ENCODE measurements at regions not wholly inside any gene's neighbourhood (a gene's known extent, or its start where the extent isn't known, plus 50 kb on each side); places are given as distances from the start of the nearest gene placed in this dataset.

DNA sequence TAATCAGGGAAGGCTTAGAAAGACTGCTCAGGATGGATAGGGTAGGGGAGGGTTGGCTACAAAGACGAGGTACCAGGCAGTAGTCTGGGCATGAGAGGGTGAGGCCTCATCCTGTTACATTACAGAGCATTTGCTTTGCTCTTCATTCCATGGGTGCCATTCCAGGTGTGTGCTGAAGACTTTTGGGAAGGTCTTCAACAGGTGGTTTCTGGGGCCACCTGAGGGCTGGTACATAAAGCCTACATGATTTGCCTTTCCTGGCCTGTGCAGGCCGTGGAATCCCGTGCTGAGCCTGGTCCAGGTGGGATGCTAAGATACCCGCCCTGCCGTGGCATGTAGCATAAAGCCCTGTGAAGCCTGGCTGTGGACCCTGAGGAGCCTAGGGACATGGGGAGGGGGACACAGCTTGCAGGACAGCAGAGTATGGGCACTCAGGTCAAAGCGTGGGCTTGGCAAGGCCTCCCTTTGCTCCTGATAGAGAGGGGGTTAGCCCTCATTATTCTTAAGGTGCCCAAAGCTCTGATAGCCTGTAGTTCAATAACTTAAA lies 55.6 kb upstream of the ZNF536 start:
- TF ChIP-seq, protein P1, sequence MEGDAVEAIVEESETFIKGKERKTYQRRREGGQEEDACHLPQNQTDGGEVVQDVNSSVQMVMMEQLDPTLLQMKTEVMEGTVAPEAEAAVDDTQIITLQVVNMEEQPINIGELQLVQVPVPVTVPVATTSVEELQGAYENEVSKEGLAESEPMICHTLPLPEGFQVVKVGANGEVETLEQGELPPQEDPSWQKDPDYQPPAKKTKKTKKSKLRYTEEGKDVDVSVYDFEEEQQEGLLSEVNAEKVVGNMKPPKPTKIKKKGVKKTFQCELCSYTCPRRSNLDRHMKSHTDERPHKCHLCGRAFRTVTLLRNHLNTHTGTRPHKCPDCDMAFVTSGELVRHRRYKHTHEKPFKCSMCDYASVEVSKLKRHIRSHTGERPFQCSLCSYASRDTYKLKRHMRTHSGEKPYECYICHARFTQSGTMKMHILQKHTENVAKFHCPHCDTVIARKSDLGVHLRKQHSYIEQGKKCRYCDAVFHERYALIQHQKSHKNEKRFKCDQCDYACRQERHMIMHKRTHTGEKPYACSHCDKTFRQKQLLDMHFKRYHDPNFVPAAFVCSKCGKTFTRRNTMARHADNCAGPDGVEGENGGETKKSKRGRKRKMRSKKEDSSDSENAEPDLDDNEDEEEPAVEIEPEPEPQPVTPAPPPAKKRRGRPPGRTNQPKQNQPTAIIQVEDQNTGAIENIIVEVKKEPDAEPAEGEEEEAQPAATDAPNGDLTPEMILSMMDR (IDR thresholded peaks at IDR 0.05; ENCODE audit: control insufficient read depth, insufficient read depth, low read depth, low read length, missing control alignments): no peak
- no peak overlapping the region for H3K4me3 ChIP-seq (ENCODE audit: control insufficient read depth, low read depth, low read length)
- no peak for DNase-seq (ENCODE audit: low read depth)

DNA sequence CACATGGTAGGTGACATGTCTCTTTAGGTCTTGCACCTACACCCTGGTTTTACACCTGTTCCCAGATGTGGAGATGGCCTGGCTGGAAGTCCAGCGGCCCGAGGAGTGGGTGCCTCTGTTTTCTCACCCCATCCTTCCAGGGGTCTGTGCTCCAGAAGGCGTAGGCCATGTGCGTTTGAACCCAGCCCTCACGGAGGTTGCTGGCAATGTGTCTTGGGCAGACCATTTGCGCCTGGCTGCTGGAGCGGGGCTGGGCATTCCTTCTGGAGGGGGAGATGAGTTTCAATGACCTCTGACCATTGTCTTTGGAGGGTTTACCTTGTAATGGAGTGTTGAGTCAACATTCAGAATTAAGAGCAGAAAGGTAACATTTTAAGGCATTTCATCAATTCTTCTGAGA lies 54.8 kb upstream of the ZNF536 start:
- H3K4me3 ChIP-seq (ENCODE audit: control insufficient read depth, low read depth, low read length): no peak overlapping the region
- no peak for DNase-seq (ENCODE audit: low read depth)
- TF ChIP-seq, protein P1 (IDR thresholded peaks at IDR 0.05; ENCODE audit: control insufficient read depth, insufficient read depth, low read depth, low read length, missing control alignments): no peak

DNA sequence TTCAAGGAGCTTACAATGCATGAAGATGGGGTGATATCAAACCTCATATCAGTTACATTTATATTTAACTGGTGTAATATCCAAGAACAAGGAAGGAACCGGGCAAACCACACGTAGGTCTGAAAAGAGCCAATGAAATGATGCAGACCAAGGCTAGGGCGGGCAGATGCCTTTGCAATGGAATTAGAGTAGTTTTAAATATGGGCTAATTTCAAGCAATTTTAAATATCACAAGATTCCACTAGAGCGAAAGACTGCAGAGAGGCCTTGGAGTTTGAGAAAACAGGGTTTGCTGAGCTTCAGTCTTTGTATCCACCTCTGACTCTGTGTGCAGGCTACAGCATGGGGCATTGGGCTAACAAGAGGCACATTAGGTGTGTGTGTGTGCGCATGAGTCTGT lies 53.9 kb upstream of the ZNF536 start:
- TF ChIP-seq, protein P1 (IDR thresholded peaks at IDR 0.05; ENCODE audit: control insufficient read depth, insufficient read depth, low read depth, low read length, missing control alignments): no peak
- no peak overlapping the region for H3K4me3 ChIP-seq (ENCODE audit: control insufficient read depth, low read depth, low read length)
- DNase-seq (ENCODE audit: low read depth): no peak

DNA sequence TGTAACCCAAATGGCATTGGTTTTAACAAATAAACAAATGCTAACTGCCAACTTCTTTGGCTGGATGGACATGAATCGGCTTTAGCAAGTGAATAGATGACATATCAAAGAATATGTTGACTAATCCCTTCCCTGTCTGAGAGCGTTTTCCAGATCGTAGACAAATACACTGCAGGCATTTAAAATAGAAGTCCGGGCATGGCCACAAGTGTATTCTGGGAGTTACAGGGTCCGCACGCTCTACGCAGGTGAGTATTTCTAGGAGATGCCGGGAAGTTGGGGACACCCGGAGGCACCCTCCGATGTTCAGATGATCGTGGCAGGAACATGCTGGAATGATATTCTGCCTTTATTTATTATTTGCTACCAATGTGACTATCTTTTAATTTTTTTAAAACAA lies 53.2 kb upstream of the ZNF536 start:
- TF ChIP-seq, protein P1 (IDR thresholded peaks at IDR 0.05; ENCODE audit: control insufficient read depth, insufficient read depth, low read depth, low read length, missing control alignments): no peak
- H3K4me3 ChIP-seq (ENCODE audit: control insufficient read depth, low read depth, low read length): no peak overlapping the region
- no peak for DNase-seq (ENCODE audit: low read depth)

DNA sequence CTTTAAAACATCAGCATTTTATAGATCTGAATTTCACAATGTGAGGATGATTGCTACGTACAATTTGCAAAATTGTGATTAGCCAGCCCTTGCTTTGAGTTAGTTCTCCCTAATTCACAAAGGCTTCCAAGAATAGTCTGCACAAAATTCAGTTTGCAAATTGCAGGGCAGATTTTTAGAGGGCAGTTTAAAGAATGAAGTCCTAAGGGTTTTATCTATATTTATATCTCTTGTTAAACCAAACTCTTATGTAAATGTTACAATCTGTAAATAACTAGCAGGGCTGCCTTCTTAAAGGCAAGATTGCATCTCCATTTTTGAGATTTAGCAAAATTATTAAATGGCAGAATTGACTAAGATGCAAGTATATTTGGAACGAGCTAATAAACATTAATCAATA lies 52.8 kb upstream of the ZNF536 start:
- TF ChIP-seq, protein P1 (IDR thresholded peaks at IDR 0.05; ENCODE audit: control insufficient read depth, insufficient read depth, low read depth, low read length, missing control alignments): no peak
- no peak for DNase-seq (ENCODE audit: low read depth)
- H3K4me3 ChIP-seq (ENCODE audit: control insufficient read depth, low read depth, low read length): no peak overlapping the region

GRCh38 chr19:30319876-30320275 lies 52.3 kb upstream of the ZNF536 start:
- DNase-seq (ENCODE audit: low read depth): no peak
- no peak overlapping the region for H3K4me3 ChIP-seq (ENCODE audit: control insufficient read depth, low read depth, low read length)
- TF ChIP-seq, protein P1 (IDR thresholded peaks at IDR 0.05; ENCODE audit: control insufficient read depth, insufficient read depth, low read depth, low read length, missing control alignments): no peak

- H3K4me3 ChIP-seq (ENCODE audit: control insufficient read depth, low read depth, low read length): no peak overlapping the region
- DNase-seq (ENCODE audit: low read depth): no peak
- TF ChIP-seq, protein P1 (IDR thresholded peaks at IDR 0.05; ENCODE audit: control insufficient read depth, insufficient read depth, low read depth, low read length, missing control alignments): no peak
Observed at GRCh38 chr19:30320466-30320865, 51.7 kb upstream of the ZNF536 start.
